GM12864 (cell line): ENCODE measurements at regions not wholly inside any gene's neighbourhood (a gene's known extent, or its start where the extent isn't known, plus 50 kb on each side); places are given as distances from the start of the nearest gene placed in this dataset.

Experiments used
- DNase-seq: peaks from one replicate; pipeline ENCODE4 v3.0.0-alpha.2; 2011; ENCODE audit warnings: low read depth
- H3K4me3 ChIP-seq: 2 replicates; pipeline ENCODE4 v1.5.1; 2011; ENCODE audit warnings: mild to moderate bottlenecking, low read depth, low read length, control low read depth
- TF ChIP-seq, protein P1 (sequence below): IDR thresholded peaks from 2 replicates; pipeline ENCODE4 v1.5.1; 2011; ENCODE audit warnings: low read depth, mild to moderate bottlenecking, moderate library complexity, low read length, control low read depth, inconsistent platforms; ENCODE audit errors: missing control alignments

DNA sequence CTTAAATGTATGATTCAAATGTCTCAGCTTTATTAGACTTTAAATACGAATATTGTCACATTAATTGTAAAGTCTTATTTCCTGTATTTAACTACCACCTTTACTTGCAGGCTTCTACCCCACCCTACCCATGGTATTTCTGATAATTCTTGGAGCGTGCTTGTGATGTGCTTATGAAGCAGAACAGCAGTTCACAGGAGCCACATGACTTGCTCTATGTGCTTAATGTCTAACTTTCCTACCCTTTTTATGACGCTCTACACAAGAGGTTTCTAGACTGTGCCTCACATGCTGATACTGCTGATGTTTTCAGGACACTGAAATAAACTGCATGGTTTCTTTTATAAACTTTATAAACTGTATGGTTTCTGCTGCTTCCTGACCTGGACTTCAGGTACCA is 553.5 kb upstream of the CCDC54 start:
- no peak for DNase-seq
- TF ChIP-seq, protein P1, sequence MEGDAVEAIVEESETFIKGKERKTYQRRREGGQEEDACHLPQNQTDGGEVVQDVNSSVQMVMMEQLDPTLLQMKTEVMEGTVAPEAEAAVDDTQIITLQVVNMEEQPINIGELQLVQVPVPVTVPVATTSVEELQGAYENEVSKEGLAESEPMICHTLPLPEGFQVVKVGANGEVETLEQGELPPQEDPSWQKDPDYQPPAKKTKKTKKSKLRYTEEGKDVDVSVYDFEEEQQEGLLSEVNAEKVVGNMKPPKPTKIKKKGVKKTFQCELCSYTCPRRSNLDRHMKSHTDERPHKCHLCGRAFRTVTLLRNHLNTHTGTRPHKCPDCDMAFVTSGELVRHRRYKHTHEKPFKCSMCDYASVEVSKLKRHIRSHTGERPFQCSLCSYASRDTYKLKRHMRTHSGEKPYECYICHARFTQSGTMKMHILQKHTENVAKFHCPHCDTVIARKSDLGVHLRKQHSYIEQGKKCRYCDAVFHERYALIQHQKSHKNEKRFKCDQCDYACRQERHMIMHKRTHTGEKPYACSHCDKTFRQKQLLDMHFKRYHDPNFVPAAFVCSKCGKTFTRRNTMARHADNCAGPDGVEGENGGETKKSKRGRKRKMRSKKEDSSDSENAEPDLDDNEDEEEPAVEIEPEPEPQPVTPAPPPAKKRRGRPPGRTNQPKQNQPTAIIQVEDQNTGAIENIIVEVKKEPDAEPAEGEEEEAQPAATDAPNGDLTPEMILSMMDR: no peak
- H3K4me3 ChIP-seq: no peak overlapping the region

DNA sequence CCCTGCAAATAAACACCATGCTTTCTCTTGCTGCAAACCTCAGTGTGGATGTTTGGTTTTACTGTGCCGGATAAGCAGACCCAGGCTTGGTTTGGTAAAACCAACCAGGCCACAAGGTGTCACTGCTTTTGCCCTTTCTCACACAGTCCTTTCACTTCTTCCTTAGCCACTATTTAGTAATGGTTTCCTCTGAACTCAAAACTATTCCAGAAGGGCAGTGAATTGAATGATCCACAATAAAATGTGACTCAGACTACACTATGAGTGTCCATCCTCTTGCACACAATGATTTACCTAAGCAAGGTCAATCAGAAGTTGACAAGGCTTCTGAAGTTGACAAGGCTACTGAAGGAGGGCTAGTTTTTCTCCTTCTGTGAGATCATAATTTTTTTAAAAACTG is 552.4 kb upstream of the CCDC54 start:
- DNase-seq: no peak
- TF ChIP-seq, protein P1: peak; percentile 44
- no peak overlapping the region for H3K4me3 ChIP-seq

DNA sequence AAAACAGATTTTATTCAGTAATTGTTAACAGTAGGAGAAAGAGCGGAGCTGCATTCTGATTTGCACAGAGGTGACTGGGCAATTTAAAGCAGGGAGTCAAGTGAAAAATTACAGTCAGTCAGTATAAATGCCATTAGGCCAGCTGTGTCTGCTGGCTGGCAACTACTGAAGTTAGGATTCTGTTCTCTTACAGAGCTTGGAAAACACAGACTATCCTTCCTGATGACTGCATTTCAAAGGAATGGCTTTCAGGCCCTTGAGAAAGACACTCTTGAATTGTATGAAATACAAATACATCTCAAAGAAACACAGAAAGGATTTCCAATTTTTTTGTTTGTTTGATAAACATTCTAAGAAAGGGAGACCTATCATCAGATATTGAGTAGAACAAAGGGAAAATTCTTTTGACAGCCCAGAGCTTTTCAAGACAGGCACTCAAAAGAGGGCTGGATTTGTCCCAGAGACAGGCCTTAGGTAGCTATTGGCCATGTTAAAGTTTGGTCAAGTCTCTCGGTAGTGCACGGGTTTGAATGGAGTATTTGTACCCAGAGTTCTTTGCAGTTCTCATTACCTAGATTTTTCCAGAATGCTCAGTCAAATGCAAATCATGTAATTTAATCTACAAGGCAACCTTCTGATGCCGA is 551.2 kb upstream of the CCDC54 start:
- TF ChIP-seq, protein P1: no peak
- no peak for DNase-seq

DNA sequence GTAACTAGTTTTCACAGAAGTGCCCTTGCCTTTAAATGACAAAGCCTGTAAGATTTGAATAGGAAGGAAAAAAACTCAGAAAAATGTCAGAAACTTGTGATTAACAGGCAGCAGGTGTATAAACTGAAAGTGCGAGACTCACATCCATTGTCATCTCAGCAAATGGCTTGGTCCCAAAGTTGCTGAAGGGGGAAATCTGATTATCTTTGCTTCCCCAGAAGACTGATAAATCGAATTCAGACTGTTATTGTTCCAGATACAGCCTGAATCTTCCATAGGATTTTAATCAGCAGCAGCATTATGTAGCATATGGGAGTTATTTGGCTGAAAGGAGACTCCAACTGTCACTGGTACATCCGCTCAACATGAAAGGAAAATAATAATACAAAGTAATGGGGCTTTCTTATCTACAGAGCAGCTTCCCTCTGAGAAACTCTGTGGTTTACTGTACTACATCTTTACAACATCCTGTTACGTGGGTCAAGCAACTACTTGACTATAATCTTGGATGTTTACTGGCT is 550.4 kb upstream of the CCDC54 start:
- TF ChIP-seq, protein P1: no peak
- H3K4me3 ChIP-seq: no peak overlapping the region
- DNase-seq: no peak

More for the DNA sequence above, 551.2 kb upstream of the CCDC54 start:
- H3K4me3 ChIP-seq: no peak overlapping the region

DNA sequence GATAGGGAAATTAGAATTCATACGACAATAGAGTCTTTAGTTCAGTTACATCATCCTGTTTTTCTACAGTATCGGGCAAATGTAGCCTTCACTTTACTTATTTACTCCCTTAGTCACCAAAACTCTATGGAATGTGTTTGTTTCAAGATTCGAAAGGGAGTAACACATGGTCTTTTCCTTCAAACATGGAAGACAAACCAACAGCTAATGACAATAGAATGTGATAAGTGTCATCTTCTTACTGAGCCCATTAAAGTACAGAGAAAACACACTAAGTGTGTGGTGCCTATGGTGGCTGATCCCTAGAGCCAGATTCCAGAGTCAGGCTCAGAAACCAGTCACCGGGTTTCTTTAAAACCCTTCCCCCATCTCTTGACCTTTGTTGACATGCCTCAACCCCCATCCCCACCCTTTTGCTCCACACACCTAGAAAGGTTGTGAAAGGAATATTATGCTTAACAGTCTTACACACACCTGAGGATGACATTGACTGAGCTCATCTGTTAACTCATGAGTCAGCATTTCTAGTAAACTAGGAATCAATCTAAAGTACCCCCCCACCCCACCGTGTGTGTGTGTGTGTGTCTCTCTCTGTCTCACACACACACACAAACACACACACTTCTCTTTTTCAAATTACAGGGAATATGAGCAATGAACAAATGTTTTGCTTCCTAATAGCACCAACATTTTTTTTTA is 549.6 kb upstream of the CCDC54 start:
- TF ChIP-seq, protein P1: no peak
- no peak overlapping the region for H3K4me3 ChIP-seq
- no peak for DNase-seq

DNA sequence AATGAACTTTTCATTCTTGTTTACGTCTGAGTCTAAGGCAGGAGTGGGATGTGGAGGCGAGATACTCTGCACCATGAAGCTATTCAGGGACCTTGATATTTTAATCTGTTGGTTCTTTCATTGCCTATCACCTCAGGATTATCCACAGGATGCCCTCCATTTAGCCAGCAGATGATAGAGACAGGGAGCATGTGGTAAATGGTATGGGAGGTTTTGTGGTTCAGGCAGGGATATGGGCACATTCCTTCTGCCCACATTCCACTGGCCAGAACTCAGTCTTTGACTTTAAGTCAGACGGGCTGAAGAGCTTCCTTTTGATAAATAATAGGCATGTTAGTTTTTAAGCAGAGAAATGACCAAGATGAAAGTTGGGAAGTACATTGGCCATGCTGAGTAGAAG is 548.0 kb upstream of the CCDC54 start:
- DNase-seq: no peak
- TF ChIP-seq, protein P1: no peak
- no peak overlapping the region for H3K4me3 ChIP-seq
